Erythroblast (primary cell): ENCODE measurements at regions not wholly inside any gene's neighbourhood (a gene's known extent, or its start where the extent isn't known, plus 50 kb on each side); places are given as distances from the start of the nearest gene placed in this dataset.

ENCODE experiments used
- DNase-seq, 2 experiments: peaks; one replicate each; lab custom pipeline; 2025; lab: John Stamatoyannopoulos, UW
- GATA1 ChIP-seq: IDR thresholded peaks from 2 replicates; pipeline ENCODE4 v1.6.1; 2011; ENCODE audit warnings: low read depth, mild to moderate bottlenecking, control low read depth, low read length, moderate library complexity
- POLR2A ChIP-seq: IDR thresholded peaks from 2 replicates; pipeline ENCODE4 v1.6.1; 2011; ENCODE audit warnings: mild to moderate bottlenecking, low read length

DNA sequence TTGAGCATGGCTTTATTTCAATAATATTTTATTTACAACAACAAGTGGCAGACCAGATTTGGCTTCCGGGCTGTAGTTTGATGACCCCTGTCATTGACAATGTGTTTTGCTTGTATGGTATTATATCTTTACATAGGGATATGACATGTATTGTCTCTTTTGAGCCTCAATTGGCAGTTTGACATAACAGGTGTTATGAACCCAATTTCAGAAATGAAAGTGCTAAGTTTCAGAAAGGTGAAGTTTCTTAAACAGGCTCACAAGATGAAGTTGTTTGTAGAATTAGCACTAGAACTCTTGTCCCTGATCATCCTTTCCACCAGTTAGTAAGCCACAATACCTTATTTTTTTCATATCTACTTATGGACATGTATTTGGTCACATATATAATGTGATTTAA is 303.0 kb upstream of the GRIA1 start:
- TF ChIP-seq GATA1: no peak
- TF ChIP-seq POLR2A: no peak
- DNase-seq: no peak

DNA sequence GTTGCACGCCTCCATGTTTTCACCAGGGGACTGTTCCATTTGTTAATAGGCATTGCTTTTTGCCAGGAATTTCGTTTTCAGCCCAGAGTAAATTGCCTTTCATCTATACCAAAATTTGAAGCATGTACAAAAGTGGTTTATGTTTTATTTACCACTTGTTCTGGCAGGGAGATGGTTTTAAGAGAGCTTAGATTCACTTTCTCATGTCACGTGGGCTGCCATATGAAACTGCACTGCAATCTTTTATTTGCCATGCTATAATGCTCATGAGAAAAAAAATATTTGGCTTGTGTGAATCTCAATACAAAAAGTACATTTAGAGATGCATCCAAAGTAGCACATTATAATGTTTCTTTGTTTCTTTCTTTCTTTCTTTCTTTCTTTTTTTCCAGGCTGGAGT is 284.1 kb upstream of the GRIA1 start:
- no peak for DNase-seq
- no peak for TF ChIP-seq POLR2A
- TF ChIP-seq GATA1: no peak

DNA sequence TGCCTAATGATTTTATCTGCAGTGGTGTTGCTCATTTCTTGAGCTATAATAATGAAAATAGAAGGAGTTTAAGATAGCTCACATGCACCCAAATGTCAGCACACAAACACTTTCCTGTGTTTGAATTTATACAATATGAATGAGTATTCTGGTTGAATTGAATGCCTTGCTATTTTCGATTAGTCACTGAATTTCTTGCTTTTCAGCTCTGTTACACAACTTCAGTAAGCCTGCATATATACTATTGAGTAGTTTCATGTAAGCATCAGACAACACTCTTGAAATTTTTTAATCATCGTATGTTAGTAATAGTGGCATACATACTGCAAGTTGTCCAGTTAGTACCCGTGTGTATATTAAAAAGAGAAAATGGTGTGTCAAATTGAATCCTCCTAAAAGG is 281.5 kb upstream of the GRIA1 start:
- DNase-seq: no peak
- no peak for TF ChIP-seq POLR2A
- TF ChIP-seq GATA1: no peak

DNA sequence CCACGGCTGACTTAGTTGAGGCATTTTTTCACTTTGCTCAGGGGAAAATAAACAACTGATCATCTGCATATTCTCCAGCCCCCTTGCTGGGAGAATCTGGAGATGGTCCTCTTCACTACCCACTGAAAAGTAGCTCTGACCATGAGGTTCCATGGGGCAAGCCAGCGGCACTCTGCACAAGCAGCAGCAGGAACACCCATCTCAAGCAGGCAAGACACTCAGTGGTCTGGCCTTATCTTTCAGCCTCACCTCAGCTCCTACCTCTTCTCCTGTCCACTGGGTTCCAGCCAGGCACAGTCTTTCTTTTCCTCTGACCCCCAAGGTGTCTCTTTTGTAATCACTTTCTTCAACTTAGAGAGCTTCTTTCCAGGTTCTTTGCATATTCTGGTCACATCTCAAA is 280.8 kb upstream of the GRIA1 start:
- TF ChIP-seq POLR2A: no peak
- TF ChIP-seq GATA1: no peak

DNA sequence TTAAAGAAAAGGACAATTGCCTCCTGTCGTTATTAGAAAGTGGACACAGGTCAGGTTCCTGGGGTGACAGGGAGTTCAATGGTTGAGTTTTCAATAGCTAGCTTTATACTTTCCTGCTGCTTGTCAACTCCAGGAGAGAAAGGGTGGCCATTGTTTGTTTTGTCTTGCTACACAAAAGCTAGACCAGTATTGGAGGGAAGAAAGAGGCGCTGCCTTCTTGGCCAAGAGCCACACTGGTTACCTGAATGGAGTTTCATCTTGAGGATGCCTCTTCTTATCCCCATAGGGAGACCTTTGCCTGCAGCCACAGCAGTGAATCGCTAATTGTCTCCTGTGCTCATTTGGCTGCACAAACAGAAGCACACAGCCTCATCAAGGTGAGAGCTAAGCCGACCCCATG is 279.4 kb upstream of the GRIA1 start:
- DNase-seq: no peak
- TF ChIP-seq POLR2A: no peak
- TF ChIP-seq GATA1: no peak

More for the DNA sequence above, 280.8 kb upstream of the GRIA1 start:
- no peak for DNase-seq

DNA sequence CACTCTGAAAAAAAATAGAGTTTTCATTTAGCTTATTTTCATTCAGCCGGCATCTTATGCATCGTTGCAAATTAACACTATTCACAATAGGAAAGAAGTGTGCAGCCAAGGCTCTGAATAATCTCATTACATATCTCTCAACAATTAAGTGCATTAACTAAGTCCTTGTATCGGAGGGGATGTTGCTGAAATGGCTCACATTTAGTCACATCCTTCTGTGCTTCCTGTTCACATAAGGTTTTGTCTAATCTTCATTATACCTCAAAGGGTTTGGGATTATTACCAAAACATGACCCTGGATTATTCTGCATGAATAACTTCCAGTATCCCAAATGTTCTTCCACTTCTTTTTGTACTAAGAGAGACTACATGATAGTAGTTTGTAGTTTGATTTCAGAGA is 278.0 kb upstream of the GRIA1 start:
- TF ChIP-seq POLR2A (no peak), GATA1 (no peak)
- DNase-seq: no peak

DNA sequence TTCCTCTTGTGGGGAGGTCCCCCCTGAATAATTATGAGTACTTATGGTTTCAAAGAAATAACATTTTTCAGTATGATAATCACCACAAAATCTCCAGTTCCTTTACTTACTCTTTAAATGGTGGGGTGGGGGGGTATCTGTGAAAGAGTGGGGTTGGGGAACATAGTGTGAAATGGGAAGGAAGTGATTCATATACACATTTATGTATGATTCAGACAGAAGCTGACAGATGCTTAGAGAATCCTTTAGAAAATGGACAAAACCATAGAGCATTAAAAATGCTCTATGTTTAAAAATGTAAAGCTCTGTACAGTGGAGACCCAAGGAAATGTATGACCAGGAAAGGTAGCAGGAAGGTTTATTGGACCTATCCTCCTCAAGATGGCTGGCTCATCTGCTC is 267.5 kb upstream of the GRIA1 start:
- no peak for DNase-seq
- TF ChIP-seq GATA1: no peak
- TF ChIP-seq POLR2A: no peak

DNA sequence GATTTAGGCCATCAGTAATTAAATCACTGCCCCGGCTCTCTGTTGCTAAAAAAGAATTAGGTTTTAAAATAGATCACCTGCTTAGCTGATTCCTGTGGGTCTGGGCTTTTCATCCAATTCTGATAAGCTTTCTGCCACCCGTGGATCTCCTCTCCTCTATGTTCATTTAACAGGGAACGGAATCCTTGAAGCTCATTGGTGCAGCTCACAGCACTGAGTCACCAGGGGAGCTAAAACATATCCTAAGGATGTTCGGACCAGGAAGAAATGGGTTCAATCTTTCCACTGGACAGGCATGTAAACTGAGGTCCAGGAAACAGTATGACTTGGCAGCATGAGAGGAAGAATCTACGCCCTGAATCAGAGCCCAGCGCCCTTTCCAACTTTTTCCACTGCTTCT is 267.1 kb upstream of the GRIA1 start:
- TF ChIP-seq POLR2A: no peak
- TF ChIP-seq GATA1: no peak
- no peak for DNase-seq

DNA sequence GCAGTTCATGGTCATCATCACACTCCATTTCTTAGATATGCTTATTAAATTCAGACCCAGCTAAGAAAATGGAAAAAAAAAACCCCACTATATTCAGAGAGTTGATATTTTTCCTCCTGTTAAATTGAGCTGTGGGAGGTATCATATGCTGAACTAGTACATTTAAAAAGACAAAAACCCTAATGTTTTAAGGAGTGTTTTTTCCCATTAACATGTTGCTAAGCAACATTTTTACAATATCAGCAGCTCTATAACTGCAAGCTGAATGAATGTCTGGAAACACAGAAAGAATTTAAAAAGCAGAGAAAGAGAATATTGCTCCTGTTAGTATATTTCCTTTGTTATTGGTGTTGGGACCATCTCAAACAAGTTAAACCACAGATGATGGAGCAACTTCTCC is 265.8 kb upstream of the GRIA1 start:
- TF ChIP-seq POLR2A: no peak
- no peak for TF ChIP-seq GATA1
- no peak for DNase-seq

DNA sequence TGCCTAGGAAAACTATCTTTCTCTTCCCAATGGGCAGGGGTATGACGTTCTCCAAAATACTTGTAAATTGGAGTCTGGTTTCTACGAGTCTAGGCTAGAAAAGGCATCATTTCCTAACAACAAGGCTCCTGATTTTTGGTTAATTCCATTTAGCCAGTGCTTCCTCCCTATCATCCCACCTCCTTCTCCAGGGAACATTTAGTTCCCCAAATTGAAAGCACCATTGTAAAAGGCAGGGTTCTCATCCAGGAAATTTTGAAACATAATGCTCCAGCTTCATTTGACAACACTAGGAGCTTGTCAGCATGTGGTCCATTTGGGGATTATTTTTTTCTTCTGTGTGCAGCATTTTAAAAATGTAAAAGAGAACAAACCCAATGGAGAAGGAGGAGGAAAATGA is 256.5 kb upstream of the GRIA1 start:
- TF ChIP-seq GATA1 (no peak), POLR2A (no peak)
- DNase-seq: no peak

DNA sequence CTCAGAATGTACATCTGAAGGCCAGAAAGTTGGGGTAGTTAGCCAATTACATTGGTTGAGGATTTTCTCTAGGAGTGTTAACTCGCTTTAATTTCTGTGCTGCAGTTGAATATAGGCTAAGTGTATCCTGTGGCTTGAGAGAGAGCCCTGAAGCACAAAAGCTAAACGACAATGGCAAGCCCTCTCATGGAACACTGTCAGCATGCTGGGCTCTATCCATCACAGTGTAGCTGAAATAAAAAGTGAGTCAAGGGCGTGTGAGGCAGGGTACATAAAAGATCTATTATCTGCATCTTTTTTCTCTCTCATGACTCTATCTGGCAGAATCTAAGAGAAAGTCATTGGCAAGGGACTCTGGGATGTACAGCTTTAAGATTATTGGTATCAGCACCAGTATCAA is 254.2 kb upstream of the GRIA1 start:
- TF ChIP-seq GATA1 (no peak), POLR2A (no peak)
- DNase-seq: no peak

DNA sequence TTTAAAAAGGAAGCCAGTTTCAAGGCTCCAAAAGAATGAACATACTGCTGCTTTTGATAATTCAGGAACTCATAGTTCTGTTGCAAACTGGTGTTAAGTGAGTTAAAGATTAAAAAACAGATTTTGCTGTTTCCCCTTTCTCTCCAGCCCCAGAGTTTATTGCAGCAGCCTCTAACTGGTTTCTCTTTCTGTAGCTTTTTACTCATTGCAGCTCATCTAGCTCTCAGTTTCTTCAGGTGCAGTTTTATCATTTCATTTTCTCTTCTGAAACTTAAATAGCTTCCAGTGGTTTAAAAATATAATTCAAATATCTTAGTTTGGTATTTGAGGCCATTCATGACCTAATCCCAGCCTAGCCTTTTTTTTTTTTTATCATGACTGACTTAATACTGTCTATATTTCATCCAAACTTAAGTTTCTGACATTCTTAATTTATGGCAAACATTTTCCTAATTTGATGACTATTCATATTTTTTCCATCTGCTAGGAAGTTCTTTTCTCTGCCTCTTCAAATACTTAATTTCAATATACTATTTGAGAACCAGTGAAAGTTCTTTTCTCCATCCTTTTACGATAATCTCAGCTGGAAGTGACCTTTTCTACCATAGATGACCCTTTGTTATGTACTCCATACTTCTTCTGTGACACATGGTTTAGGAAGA is 252.7 kb upstream of the GRIA1 start:
- DNase-seq: no peak
- no peak for TF ChIP-seq GATA1
- no peak for TF ChIP-seq POLR2A

DNA sequence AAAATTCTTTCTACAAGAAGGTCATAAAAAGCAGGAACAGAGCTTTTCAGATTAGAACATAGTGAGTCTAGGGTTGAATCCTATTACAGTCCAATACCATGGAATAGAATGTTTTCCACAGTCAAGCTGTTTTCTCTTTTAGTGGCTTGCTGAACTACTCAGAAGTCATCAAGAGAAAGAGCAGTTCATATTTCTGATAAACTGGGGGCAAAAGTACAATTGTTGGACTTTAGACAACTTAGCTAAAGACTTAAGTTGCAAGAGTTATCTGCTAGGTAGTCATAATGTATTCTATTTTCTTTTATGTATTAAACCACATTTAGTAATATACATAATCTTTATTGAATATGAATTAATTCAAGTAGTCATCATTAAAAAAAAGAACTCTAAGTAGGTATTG is 233.1 kb upstream of the GRIA1 start:
- TF ChIP-seq POLR2A (no peak), GATA1 (no peak)

DNA sequence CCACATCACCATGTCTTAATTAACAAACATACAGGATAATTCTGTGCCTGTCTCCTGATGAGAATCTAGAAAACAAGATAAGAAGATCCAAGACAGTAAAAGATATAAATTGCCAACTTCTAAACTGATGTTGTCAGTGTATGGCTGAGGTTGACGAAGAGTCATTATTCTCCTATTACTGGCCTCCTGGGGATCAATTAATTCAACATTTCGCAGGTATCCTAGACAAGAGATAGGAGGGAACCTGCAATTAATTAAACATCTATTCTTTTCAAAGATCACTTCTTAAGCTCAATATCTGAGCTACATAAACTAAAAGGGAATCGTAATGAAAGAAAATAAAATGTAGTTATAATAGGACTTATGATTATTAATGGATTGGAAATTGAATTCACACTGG is 232.0 kb upstream of the GRIA1 start:
- no peak for TF ChIP-seq GATA1
- no peak for TF ChIP-seq POLR2A
- DNase-seq: no peak

More for the DNA sequence above, 233.1 kb upstream of the GRIA1 start:
- no peak for DNase-seq

DNA sequence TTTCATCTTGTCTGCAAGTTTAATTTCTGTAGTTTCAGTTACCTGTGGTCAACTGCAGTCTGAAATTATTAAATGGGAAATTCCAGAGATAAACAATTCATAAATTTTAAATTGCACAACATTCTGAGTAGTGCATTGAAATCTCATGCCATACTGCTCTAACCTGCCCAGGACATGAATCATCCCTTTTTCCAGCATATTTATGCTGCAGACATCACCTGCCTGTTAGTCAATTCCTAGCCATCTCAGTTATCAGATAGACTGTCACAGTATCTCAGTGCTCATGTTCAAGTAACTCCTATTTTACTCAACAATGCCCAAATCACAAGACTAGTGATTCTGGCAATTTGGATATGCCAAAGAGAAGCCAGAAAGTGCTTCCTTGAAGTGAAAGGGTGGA is 223.0 kb upstream of the GRIA1 start:
- DNase-seq: no peak
- TF ChIP-seq GATA1 (no peak), POLR2A (no peak)
